ENCODE measurements at regions not wholly inside any gene's neighbourhood (a gene's known extent, or its start where the extent isn't known, plus 50 kb on each side); places are given as distances from the start of the nearest gene placed in this dataset.

DNA sequence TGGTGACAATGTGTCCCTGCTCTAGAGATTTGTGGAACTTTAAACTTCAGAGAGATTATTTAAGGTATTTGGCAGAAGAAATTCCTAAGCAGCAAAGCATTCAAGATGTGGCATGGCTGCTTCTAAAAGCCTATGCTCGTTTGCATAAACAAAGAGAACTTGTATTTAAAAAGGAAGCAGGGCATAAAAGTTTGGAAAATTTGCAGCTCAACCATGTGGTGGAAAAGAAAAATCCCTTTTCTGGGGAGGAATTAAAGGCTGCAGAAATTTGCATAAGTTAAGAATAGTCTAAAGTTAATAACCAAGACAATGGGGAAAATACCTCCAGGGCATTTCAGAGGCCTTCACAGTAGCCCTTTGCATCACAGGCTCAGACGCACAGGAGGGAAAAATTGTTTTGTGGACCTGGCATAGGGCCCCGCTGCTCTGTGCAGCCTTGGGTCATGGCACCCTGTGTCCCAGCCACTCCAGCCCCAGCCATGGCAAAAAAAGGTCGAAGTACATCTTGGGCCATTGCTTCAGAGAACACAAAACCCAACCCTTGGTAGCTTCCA is 1109.1 kb downstream of the OTOL1 start:
- TF ChIP-seq, protein P1, sequence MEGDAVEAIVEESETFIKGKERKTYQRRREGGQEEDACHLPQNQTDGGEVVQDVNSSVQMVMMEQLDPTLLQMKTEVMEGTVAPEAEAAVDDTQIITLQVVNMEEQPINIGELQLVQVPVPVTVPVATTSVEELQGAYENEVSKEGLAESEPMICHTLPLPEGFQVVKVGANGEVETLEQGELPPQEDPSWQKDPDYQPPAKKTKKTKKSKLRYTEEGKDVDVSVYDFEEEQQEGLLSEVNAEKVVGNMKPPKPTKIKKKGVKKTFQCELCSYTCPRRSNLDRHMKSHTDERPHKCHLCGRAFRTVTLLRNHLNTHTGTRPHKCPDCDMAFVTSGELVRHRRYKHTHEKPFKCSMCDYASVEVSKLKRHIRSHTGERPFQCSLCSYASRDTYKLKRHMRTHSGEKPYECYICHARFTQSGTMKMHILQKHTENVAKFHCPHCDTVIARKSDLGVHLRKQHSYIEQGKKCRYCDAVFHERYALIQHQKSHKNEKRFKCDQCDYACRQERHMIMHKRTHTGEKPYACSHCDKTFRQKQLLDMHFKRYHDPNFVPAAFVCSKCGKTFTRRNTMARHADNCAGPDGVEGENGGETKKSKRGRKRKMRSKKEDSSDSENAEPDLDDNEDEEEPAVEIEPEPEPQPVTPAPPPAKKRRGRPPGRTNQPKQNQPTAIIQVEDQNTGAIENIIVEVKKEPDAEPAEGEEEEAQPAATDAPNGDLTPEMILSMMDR (IDR thresholded peaks at IDR 0.05; ENCODE audit: low read depth, low read length): no peak
- no peak for TF ChIP-seq EZH2phosphoT487 (IDR thresholded peaks at IDR 0.05; ENCODE audit: low read depth)

Data from OCI-LY3 (cell line).